ENCODE measurements at regions not wholly inside any gene's neighbourhood (a gene's known extent, or its start where the extent isn't known, plus 50 kb on each side); places are given as distances from the start of the nearest gene placed in this dataset.

DNA sequence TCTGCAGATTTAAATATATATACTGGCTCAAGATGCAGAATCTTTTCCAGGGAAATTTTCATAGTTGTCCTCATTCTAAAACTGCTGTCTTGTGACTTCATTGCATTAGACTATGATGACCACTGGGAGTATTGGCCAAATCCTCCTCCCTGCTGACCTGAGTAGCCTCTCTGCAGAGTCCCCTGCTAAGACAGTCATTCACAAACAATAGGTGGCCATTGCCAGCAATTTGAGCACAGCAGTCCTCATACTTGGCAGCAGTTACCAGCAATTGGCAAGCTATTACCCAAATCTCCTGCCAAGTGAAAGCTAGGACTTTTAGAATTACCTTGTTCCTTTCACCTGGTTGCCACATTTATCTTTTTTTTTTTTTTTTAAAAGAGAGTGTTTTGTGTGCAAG, 325.8 kb downstream of the FAT3 start:
- TF ChIP-seq POLR2AphosphoS5 (IDR thresholded peaks at IDR 0.05; ENCODE audit: borderline replicate concordance, low read depth, low read length) (no peak), EZH2 (IDR thresholded peaks at IDR 0.05) (no peak), FOXP2 (optimal IDR thresholded peaks at IDR 0.05; ENCODE audit: control extremely low read depth, extremely low read length, insufficient read depth) (no peak)

Measured in SK-N-MC (cell line).